Breast epithelium (tissue), 4 donors: ENCODE measurements at regions not wholly inside any gene's neighbourhood (a gene's known extent, or its start where the extent isn't known, plus 50 kb on each side); places are given as distances from the start of the nearest gene placed in this dataset.

Experiments
- DNase-seq, 2 donors: peaks; one replicate each; pipeline ENCODE4 v3.0.0-alpha.2; 2019; ENCODE audit warnings: low spot score in 2 of 2
- H3K27ac ChIP-seq, 2 donors: fragments of 200-600 bp; sonication (generic) in 1 of 2; one replicate each; pipeline ENCODE4 v1.5.1; 2016 to 2019; ENCODE audit warnings: mild to moderate bottlenecking in 1 of 2
- H3K27me3 ChIP-seq, 2 donors: fragments of 200-600 bp; sonication (generic) in 1 of 2; one replicate each; pipeline versions ENCODE4 v1.5.1 to v1.6.0; 2017 to 2019; ENCODE audit warnings: control low read depth in 1 of 2, mild to moderate bottlenecking in 1 of 2
- H3K36me3 ChIP-seq: fragments of 200-600 bp; one replicate; pipeline ENCODE4 v1.5.1; 2019
- H3K4me1 ChIP-seq, 2 donors: fragments of 200-600 bp; sonication (generic); one replicate each; pipeline ENCODE4 v1.5.1; 2016 to 2019; ENCODE audit warnings: control low read depth in 1 of 2
- H3K4me3 ChIP-seq, 3 donors: fragments of 200-600 bp; sonication (generic); 1 replicate in 2 of 3; 2 replicates in 1 of 3; pipeline ENCODE4 v1.5.1; 2016 to 2019; ENCODE audit warnings: mild to moderate bottlenecking in 3 of 3, moderate library complexity in 2 of 3
- H3K9me3 ChIP-seq, 2 donors: fragments of 200-600 bp; sonication (generic) in 1 of 2; one replicate each; pipeline ENCODE4 v1.5.1; 2016 to 2019; ENCODE audit warnings: control low read depth in 1 of 2
- POLR2A ChIP-seq: fragments of 450-650 bp; IDR thresholded peaks from one replicate; pipeline ENCODE4 v1.6.1; 2016; ENCODE audit warnings: antibody characterized with exemption, mild to moderate bottlenecking, moderate library complexity
- POLR2AphosphoS5 ChIP-seq, 3 donors: sonication (generic); formaldehyde crosslinking; IDR thresholded peaks; one replicate each; pipeline ENCODE4 v1.6.1; 2017; ENCODE audit warnings: antibody characterized with exemption in 3 of 3
- intact Hi-C: fragments of 100-400 bp; cut with DNase I; formaldehyde crosslinking; loops from one replicate; pipeline ENCODE4 v1.15.1; 2023; ENCODE audit warnings: low total_unique reads
- TF ChIP-seq, protein P1 (sequence below), 3 donors: fragments of 450-650 bp; IDR thresholded peaks; one replicate each; pipeline ENCODE4 v1.5.1; 2016 to 2017; ENCODE audit warnings: antibody characterized with exemption in 3 of 3, mild to moderate bottlenecking in 3 of 3, moderate library complexity in 3 of 3

DNA sequence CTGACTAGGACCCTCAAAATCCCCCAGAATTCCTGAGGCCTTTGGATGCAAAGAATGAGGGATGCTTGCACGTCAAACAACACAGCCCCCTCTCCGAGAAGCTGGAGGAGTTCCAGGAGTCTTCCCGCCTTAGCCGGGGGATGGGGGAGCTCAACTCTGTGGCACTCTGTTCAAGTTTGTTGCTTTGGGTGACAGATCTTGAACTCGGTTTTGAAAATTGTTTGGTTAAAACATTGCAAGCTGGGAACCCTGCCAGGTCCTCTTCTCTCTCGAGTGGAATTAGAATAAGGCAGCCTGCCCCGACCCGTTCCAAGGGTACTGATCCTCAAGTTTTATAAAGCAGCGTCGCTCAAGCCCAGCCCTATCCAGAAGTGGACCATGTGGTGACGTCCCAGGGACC lies 244.1 kb downstream of the LOXHD1 start:
- H3K9me3 ChIP-seq: no peaks in the 10 kb centered on the region
- H3K27me3 ChIP-seq: no peaks in the 10 kb centered on the region
- peak in 1 of 2 donors; percentile 24 for DNase-seq
- TF ChIP-seq POLR2AphosphoS5 (IDR thresholded peaks at IDR 0.05) (no peak), POLR2A (no peak)
- TF ChIP-seq, protein P1, sequence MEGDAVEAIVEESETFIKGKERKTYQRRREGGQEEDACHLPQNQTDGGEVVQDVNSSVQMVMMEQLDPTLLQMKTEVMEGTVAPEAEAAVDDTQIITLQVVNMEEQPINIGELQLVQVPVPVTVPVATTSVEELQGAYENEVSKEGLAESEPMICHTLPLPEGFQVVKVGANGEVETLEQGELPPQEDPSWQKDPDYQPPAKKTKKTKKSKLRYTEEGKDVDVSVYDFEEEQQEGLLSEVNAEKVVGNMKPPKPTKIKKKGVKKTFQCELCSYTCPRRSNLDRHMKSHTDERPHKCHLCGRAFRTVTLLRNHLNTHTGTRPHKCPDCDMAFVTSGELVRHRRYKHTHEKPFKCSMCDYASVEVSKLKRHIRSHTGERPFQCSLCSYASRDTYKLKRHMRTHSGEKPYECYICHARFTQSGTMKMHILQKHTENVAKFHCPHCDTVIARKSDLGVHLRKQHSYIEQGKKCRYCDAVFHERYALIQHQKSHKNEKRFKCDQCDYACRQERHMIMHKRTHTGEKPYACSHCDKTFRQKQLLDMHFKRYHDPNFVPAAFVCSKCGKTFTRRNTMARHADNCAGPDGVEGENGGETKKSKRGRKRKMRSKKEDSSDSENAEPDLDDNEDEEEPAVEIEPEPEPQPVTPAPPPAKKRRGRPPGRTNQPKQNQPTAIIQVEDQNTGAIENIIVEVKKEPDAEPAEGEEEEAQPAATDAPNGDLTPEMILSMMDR (IDR thresholded peaks at IDR 0.05): no peak
- no peak overlapping the region for H3K4me3 ChIP-seq
- no peaks in the 10 kb centered on the region for H3K36me3 ChIP-seq
- peak overlapping the region; percentile 62 to 72 for H3K27ac ChIP-seq
- H3K4me1 ChIP-seq: peaks cover 0 to 6% of the 10 kb centered on the region in 2 donors
- intact Hi-C loops: no loop called here

DNA sequence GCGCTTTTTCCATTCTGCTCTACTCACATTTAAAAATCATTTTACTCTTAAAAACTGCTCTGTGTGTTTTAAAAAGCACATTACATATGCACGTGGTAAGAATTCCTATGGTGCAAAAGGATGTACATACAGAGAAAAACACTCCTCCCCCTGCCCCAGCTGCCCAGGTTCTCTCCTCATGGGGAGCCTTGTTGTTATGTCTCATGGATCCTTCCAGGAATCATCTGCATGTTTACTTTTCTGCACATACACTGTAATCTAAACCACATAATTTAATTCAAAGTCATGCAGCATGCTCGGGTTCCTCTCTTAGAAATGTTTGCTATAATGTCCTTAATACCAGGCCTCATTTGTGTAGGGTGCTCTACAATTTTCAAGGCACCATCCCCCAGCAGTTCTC lies 243.3 kb downstream of the LOXHD1 start:
- Histone ChIP-seq H3K36me3 (no peaks in the 10 kb centered on the region), H3K27ac (peak overlapping the region; percentile 62 to 72), H3K9me3 (no peaks in the 10 kb centered on the region), H3K4me1 (peaks cover 0 to 6% of the 10 kb centered on the region in 2 donors), H3K27me3 (no peaks in the 10 kb centered on the region), H3K4me3 (no peak overlapping the region)
- no peak for DNase-seq
- intact Hi-C loops: no loop called here
- TF ChIP-seq, protein P1 (IDR thresholded peaks at IDR 0.05): no peak
- TF ChIP-seq POLR2AphosphoS5 (IDR thresholded peaks at IDR 0.05) (no peak), POLR2A (no peak)

DNA sequence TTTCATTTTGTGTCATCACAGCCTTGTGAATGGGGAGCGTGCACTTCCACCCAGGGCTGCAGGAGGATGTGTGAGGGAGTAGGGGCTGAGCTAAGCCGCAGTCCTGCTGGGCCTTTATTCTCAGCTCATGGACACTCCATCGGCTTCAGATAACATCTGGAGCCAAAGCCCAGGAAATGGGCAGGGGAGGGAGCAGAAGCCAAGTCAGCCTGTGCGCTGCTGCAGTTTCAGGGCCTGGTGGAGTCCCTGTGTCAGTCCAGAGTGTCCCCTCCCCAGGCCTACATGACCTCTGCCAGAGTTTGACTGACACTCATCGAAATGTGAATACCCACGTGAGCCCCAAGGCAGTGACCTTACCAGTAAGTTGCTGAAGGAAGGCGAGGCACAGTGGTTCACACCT lies 242.2 kb downstream of the LOXHD1 start:
- no peak overlapping the region for H3K4me3 ChIP-seq
- intact Hi-C loops: no loop called here
- H3K36me3 ChIP-seq: no peaks in the 10 kb centered on the region
- H3K27me3 ChIP-seq: no peaks in the 10 kb centered on the region
- H3K9me3 ChIP-seq: no peaks in the 10 kb centered on the region
- no peak for DNase-seq
- TF ChIP-seq POLR2A: no peak
- TF ChIP-seq POLR2AphosphoS5 (IDR thresholded peaks at IDR 0.05): no peak
- TF ChIP-seq, protein P1 (IDR thresholded peaks at IDR 0.05): no peak
- H3K27ac ChIP-seq: no peak overlapping the region
- peaks cover 0 to 6% of the 10 kb centered on the region in 2 donors for H3K4me1 ChIP-seq

DNA sequence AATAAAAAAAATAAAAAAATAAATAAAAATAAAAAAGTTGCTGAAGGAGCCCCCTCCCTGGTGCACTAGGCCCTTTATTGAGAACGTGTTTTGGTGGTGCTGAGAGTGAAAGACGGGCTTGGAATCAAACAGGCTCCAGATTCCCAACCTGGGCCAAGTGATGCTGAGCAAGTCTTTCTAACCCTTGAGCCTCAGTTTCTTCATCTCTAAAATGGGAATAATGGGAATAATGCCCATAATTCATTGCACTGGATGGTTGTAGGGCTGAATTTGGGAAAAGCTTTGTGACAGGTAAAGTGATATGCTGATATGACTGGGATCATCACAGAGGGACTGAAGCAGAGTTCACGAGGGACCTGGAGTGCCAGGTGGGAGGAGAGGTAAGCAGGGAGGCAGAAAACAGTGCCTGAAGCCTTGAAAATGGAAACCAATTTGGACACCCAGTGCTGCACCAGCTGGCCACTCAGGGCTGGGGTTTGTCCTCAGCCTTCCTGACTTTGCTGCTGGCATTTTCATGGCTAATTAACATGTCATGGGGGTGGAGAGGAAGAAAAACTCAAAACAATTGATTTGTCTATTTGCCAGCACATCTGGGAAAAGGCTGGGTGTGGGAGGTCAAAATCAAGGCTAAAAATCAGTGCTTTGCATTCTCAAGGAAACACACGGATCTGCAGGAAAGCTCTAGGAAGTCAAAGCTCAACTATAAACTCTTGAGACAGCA lies 241.3 kb downstream of the LOXHD1 start:
- Histone ChIP-seq H3K36me3 (no peaks in the 10 kb centered on the region), H3K27me3 (no peaks in the 10 kb centered on the region), H3K4me3 (no peak overlapping the region), H3K4me1 (peaks cover 0 to 6% of the 10 kb centered on the region in 2 donors), H3K9me3 (no peaks in the 10 kb centered on the region), H3K27ac (peak overlapping the region in 1 of 2 donors; percentile 19)
- TF ChIP-seq POLR2AphosphoS5 (IDR thresholded peaks at IDR 0.05) (no peak), POLR2A (no peak)
- TF ChIP-seq, protein P1 (IDR thresholded peaks at IDR 0.05): no peak
- no peak for DNase-seq
- intact Hi-C loops: no loop called here

DNA sequence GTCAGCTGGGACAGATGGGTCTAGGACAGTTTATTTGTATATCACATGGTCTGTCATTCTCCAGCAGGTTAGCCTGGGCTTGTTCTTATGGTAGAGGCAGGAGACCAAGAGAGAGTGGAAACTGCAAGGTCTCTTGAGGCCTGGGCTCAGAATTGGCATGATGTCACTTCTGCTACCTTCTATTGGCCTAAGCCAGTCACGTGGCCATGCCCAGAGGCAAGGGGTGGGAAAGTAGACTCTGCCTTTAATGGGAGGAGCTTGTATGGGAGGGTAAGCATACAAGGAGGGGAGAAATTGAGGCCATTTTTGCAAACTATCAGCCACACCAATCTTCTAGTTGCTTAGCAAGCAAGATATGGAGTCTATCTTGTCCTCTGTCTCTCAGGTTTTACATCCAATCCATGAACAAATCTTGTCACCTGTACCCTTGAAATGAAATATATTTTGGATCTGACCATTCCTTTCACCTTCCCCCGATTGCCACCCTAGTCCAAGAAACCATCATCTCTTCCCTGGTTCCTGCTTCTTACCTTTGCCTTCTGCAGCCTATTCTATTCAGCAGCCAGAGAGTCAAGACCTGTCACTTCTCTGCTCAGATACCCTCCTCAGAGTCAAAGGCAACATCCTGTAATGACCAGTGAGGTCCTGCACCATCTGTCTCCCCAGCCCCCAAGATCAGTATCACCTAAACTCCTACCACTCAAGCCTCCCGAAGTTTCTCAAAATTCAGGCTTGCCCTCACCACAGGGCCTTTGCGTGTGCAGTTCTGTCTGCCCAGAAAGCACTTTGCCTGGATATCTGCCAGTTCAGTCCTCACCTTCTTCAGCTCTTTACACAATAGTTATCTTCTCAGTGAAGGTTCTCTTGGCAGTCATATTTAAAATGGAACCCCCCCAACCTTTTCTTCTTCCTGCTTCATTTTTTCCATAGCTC lies 240.0 kb downstream of the LOXHD1 start:
- intact Hi-C loops: no loop called here
- Histone ChIP-seq H3K9me3 (no peaks in the 10 kb centered on the region), H3K36me3 (no peaks in the 10 kb centered on the region), H3K4me3 (no peak overlapping the region), H3K4me1 (peaks cover 0 to 6% of the 10 kb centered on the region in 2 donors), H3K27ac (no peak overlapping the region), H3K27me3 (no peaks in the 10 kb centered on the region)
- no peak for DNase-seq
- TF ChIP-seq POLR2AphosphoS5 (IDR thresholded peaks at IDR 0.05): no peak
